ENCODE measurements at regions not wholly inside any gene's neighbourhood (a gene's known extent, or its start where the extent isn't known, plus 50 kb on each side); places are given as distances from the start of the nearest gene placed in this dataset.

DNA sequence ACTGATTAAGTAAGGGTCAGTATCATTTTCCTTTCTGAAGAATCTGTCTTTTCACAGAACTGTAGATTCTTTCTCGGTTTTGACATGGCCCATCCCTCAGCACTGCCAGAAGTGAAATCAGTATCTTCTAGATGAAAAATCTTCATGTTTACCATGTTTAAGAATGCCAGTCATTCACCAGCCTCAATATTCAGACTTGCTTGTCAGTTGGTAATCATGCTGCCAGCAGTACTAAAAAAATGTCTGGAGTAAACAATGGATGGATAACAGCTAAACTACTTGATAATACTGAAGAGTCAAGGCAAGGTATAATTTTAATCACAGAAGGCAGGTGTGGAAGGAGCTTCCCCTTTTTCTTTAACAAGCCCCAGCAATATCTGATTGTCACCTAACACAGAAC lies 306.8 kb upstream of the DMAC1 start:
- H4K20me1 ChIP-seq (ENCODE audit: low read depth, low read length) = no peaks in the 10 kb centered on the region

DNA sequence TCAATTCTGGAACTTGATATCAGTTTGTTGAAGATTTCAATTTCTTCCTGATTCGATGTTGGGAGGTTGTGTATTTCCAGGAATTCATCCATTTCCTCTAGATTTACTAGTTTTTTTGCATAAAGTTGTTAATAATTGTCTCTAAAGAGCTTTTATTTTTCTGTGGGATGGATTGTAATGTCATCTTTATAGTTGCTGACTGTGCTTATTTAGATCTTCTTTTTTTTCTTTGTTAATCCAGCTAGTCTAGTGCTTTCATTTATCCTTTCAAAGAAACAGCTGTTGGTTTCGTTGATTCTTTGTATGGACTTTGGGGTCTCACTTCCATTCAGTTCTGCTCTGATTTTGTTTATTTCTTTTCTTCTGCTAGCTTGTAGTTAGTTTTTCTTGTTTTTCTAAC lies 302.0 kb upstream of the DMAC1 start:
- Histone ChIP-seq H3K36me3 (ENCODE audit: low read length) (no peaks in the 10 kb centered on the region), H3K4me3 (ENCODE audit: insufficient read depth, low read length, poor library complexity, severe bottlenecking) (no peak overlapping the region), H3K9ac (ENCODE audit: low read length) (no peak overlapping the region), H4K20me1 (ENCODE audit: low read depth, low read length) (no peaks in the 10 kb centered on the region), H3K27me3 (ENCODE audit: low read length) (no peaks in the 10 kb centered on the region), H3K27ac (ENCODE audit: low read depth, low read length) (no peak overlapping the region), H2AFZ (ENCODE audit: low read depth, low read length, severe bottlenecking) (no peak overlapping the region), H3K9me2 (replicated peaks; ENCODE audit: insufficient read depth, low read length) (no peaks in the 10 kb centered on the region), H3K4me2 (ENCODE audit: low read depth, low read length, poor library complexity, severe bottlenecking) (no peak overlapping the region), H3F3A (ENCODE audit: insufficient read depth) (no peaks in the 10 kb centered on the region), H3K9me3 (ENCODE audit: insufficient read depth, low read length) (no peaks in the 10 kb centered on the region), H3K79me2 (ENCODE audit: insufficient read depth, low read length) (no peaks in the 10 kb centered on the region)
- TF ChIP-seq EZH2phosphoT487 (conservative IDR thresholded peaks at IDR 0.05; ENCODE audit: low read length) = no peak
- TF ChIP-seq, protein P1, sequence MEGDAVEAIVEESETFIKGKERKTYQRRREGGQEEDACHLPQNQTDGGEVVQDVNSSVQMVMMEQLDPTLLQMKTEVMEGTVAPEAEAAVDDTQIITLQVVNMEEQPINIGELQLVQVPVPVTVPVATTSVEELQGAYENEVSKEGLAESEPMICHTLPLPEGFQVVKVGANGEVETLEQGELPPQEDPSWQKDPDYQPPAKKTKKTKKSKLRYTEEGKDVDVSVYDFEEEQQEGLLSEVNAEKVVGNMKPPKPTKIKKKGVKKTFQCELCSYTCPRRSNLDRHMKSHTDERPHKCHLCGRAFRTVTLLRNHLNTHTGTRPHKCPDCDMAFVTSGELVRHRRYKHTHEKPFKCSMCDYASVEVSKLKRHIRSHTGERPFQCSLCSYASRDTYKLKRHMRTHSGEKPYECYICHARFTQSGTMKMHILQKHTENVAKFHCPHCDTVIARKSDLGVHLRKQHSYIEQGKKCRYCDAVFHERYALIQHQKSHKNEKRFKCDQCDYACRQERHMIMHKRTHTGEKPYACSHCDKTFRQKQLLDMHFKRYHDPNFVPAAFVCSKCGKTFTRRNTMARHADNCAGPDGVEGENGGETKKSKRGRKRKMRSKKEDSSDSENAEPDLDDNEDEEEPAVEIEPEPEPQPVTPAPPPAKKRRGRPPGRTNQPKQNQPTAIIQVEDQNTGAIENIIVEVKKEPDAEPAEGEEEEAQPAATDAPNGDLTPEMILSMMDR (IDR thresholded peaks at IDR 0.05; ENCODE audit: insufficient read depth, low read length, poor library complexity, severe bottlenecking) = no peak

More for the DNA sequence above, 306.8 kb upstream of the DMAC1 start:
- Histone ChIP-seq H3K79me2 (ENCODE audit: insufficient read depth, low read length) (no peaks in the 10 kb centered on the region), H3F3A (ENCODE audit: insufficient read depth) (no peaks in the 10 kb centered on the region), H3K27ac (ENCODE audit: low read depth, low read length) (no peak overlapping the region), H2AFZ (ENCODE audit: low read depth, low read length, severe bottlenecking) (no peak overlapping the region), H3K9ac (ENCODE audit: low read length) (no peak overlapping the region), H3K4me2 (ENCODE audit: low read depth, low read length, poor library complexity, severe bottlenecking) (no peak overlapping the region), H3K4me3 (ENCODE audit: insufficient read depth, low read length, poor library complexity, severe bottlenecking) (no peak overlapping the region), H3K27me3 (ENCODE audit: low read length) (no peaks in the 10 kb centered on the region; the same call in 1 of the 2 replicates), H3K9me2 (replicated peaks; ENCODE audit: insufficient read depth, low read length) (no peaks in the 10 kb centered on the region), H3K9me3 (ENCODE audit: insufficient read depth, low read length) (no peaks in the 10 kb centered on the region), H3K36me3 (ENCODE audit: low read length) (no peaks in the 10 kb centered on the region)
- TF ChIP-seq, protein P1 (IDR thresholded peaks at IDR 0.05; ENCODE audit: insufficient read depth, low read length, poor library complexity, severe bottlenecking) = no peak
- no peak for TF ChIP-seq EZH2phosphoT487 (conservative IDR thresholded peaks at IDR 0.05; ENCODE audit: low read length)

DNA sequence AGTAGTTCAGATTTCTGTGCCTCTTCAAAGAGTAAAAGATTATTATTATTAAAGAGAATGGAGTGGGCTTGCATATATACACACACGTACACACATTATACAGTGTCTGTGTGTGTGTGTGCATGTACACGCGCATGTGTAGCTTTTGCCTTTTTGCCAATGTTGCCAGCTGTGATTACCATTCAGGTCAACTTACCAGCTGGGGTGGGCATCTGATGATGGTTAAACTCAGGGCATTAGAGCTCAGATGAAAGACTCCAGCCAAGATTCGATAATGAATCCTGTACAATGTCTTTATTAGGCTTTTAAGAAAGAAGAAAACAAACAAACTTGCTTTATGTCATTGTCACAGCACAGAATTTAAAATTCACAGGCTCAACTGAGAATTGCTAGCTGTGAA lies 296.5 kb upstream of the DMAC1 start:
- H4K20me1 ChIP-seq (ENCODE audit: low read depth, low read length) = no peaks in the 10 kb centered on the region
- no peaks in the 10 kb centered on the region for H3K9me3 ChIP-seq (ENCODE audit: insufficient read depth, low read length)
- no peak overlapping the region for H3K4me2 ChIP-seq (ENCODE audit: low read depth, low read length, poor library complexity, severe bottlenecking)
- H3K9ac ChIP-seq (ENCODE audit: low read length) = no peak overlapping the region
- no peaks in the 10 kb centered on the region for H3K27me3 ChIP-seq (ENCODE audit: low read length)
- no peaks in the 10 kb centered on the region for H3K79me2 ChIP-seq (ENCODE audit: insufficient read depth, low read length)
- no peak overlapping the region for H3K4me3 ChIP-seq (ENCODE audit: insufficient read depth, low read length, poor library complexity, severe bottlenecking)
- no peaks in the 10 kb centered on the region for H3K36me3 ChIP-seq (ENCODE audit: low read length)
- no peak for TF ChIP-seq EZH2phosphoT487 (conservative IDR thresholded peaks at IDR 0.05; ENCODE audit: low read length)
- TF ChIP-seq, protein P1 (IDR thresholded peaks at IDR 0.05; ENCODE audit: insufficient read depth, low read length, poor library complexity, severe bottlenecking) = no peak
- no peaks in the 10 kb centered on the region for H3F3A ChIP-seq (ENCODE audit: insufficient read depth)
- no peak overlapping the region for H3K27ac ChIP-seq (ENCODE audit: low read depth, low read length)
- H2AFZ ChIP-seq (ENCODE audit: low read depth, low read length, severe bottlenecking) = no peak overlapping the region
- H3K9me2 ChIP-seq (replicated peaks; ENCODE audit: insufficient read depth, low read length) = no peaks in the 10 kb centered on the region
